ENCODE measurements at regions not wholly inside any gene's neighbourhood (a gene's known extent, or its start where the extent isn't known, plus 50 kb on each side); places are given as distances from the start of the nearest gene placed in this dataset.

GRCh38 chr3:10585945-10586344, 80.6 kb upstream of the ATP2B2 start:
- TF ChIP-seq EZH2phosphoT487 (IDR thresholded peaks at IDR 0.05; ENCODE audit: insufficient read depth, low read depth) (no peak), EZH2 (IDR thresholded peaks at IDR 0.05; ENCODE audit: insufficient read depth, poor library complexity, severe bottlenecking) (no peak)
